ENCODE measurements at regions not wholly inside any gene's neighbourhood (a gene's known extent, or its start where the extent isn't known, plus 50 kb on each side); places are given as distances from the start of the nearest gene placed in this dataset.

GRCh38 chr9:82404881-82405280, 416.3 kb downstream of the SPATA31D1 start:
- TF ChIP-seq EZH2phosphoT487 (IDR thresholded peaks at IDR 0.05; ENCODE audit: borderline replicate concordance) (no peak), CTCF (conservative IDR thresholded peaks at IDR 0.05; ENCODE audit: low read length) (no peak)
- Histone ChIP-seq H3K27me3 (ENCODE audit: insufficient read depth, low read length, poor library complexity, severe bottlenecking) (no peaks in the 10 kb centered on the region), H3K9ac (ENCODE audit: low read depth, low read length, poor library complexity, severe bottlenecking) (no peak overlapping the region)

GRCh38 chr9:82406456-82407085, 418.0 kb downstream of the SPATA31D1 start:
- Histone ChIP-seq H3K36me3 (ENCODE audit: insufficient read depth, low read length) (no peaks in the 10 kb centered on the region), H2AFZ (ENCODE audit: low read length) (no peak overlapping the region), H3K4me2 (ENCODE audit: low read depth, low read length, poor library complexity, severe bottlenecking) (no peak overlapping the region), H4K20me1 (ENCODE audit: insufficient read depth, low read length, poor library complexity, severe bottlenecking) (no peaks in the 10 kb centered on the region), H3K9ac (ENCODE audit: low read depth, low read length, poor library complexity, severe bottlenecking) (no peak overlapping the region), H3K9me3 (ENCODE audit: insufficient read depth, low read depth, low read length) (no peaks in the 10 kb centered on the region), H3K4me3 (ENCODE audit: low read length, poor library complexity, severe bottlenecking) (no peak overlapping the region), H3F3A (ENCODE audit: low read depth) (no peaks in the 10 kb centered on the region), H3K79me2 (ENCODE audit: insufficient read depth, low read length) (no peaks in the 10 kb centered on the region), H3K27me3 (ENCODE audit: insufficient read depth, low read length, poor library complexity, severe bottlenecking) (no peaks in the 10 kb centered on the region), H3K9me2 (replicated peaks; ENCODE audit: low read depth, low read length) (no peaks in the 10 kb centered on the region), H3K4me1 (ENCODE audit: insufficient read depth, low read length, poor library complexity, severe bottlenecking) (peaks cover 15% of the 10 kb centered on the region)
- no peak for TF ChIP-seq CTCF (conservative IDR thresholded peaks at IDR 0.05; ENCODE audit: low read length)
- TF ChIP-seq EZH2phosphoT487 (IDR thresholded peaks at IDR 0.05; ENCODE audit: borderline replicate concordance), result no peak

More at GRCh38 chr9:82404881-82405280, 416.3 kb downstream of the SPATA31D1 start:
- H3K36me3 ChIP-seq (ENCODE audit: insufficient read depth, low read length), result no peaks in the 10 kb centered on the region
- H2AFZ ChIP-seq (ENCODE audit: low read length), result no peak overlapping the region
- H3K4me2 ChIP-seq (ENCODE audit: low read depth, low read length, poor library complexity, severe bottlenecking), result no peak overlapping the region
- H3K79me2 ChIP-seq (ENCODE audit: insufficient read depth, low read length), result no peaks in the 10 kb centered on the region
- H4K20me1 ChIP-seq (ENCODE audit: insufficient read depth, low read length, poor library complexity, severe bottlenecking), result no peaks in the 10 kb centered on the region
- no peak overlapping the region for H3K4me3 ChIP-seq (ENCODE audit: low read length, poor library complexity, severe bottlenecking)
- H3K4me1 ChIP-seq (ENCODE audit: insufficient read depth, low read length, poor library complexity, severe bottlenecking), result no peaks in the 10 kb centered on the region
- no peaks in the 10 kb centered on the region for H3K9me3 ChIP-seq (ENCODE audit: insufficient read depth, low read depth, low read length)
- H3F3A ChIP-seq (ENCODE audit: low read depth), result no peaks in the 10 kb centered on the region
- no peaks in the 10 kb centered on the region for H3K9me2 ChIP-seq (replicated peaks; ENCODE audit: low read depth, low read length)

- Histone ChIP-seq H3K4me2 (ENCODE audit: low read depth, low read length, poor library complexity, severe bottlenecking) (no peak overlapping the region), H3K27me3 (ENCODE audit: insufficient read depth, low read length, poor library complexity, severe bottlenecking) (no peaks in the 10 kb centered on the region), H3F3A (ENCODE audit: low read depth) (no peaks in the 10 kb centered on the region), H2AFZ (ENCODE audit: low read length) (no peak overlapping the region), H3K9ac (ENCODE audit: low read depth, low read length, poor library complexity, severe bottlenecking) (no peak overlapping the region), H3K4me3 (ENCODE audit: low read length, poor library complexity, severe bottlenecking) (no peak overlapping the region), H4K20me1 (ENCODE audit: insufficient read depth, low read length, poor library complexity, severe bottlenecking) (no peaks in the 10 kb centered on the region), H3K9me3 (ENCODE audit: insufficient read depth, low read depth, low read length) (no peaks in the 10 kb centered on the region), H3K9me2 (replicated peaks; ENCODE audit: low read depth, low read length) (no peaks in the 10 kb centered on the region), H3K4me1 (ENCODE audit: insufficient read depth, low read length, poor library complexity, severe bottlenecking) (peaks cover 22% of the 10 kb centered on the region), H3K79me2 (ENCODE audit: insufficient read depth, low read length) (no peaks in the 10 kb centered on the region), H3K36me3 (ENCODE audit: insufficient read depth, low read length) (no peaks in the 10 kb centered on the region)
- no peak for TF ChIP-seq CTCF (conservative IDR thresholded peaks at IDR 0.05; ENCODE audit: low read length)
- no peak for TF ChIP-seq EZH2phosphoT487 (IDR thresholded peaks at IDR 0.05; ENCODE audit: borderline replicate concordance)
These were observed 421.7 kb downstream of the SPATA31D1 start for GRCh38 chr9:82410306-82410705.

All from Loucy (cell line).